HEK293 (cell line): ENCODE measurements at regions not wholly inside any gene's neighbourhood (a gene's known extent, or its start where the extent isn't known, plus 50 kb on each side); places are given as distances from the start of the nearest gene placed in this dataset.

Source experiments
- CTCF ChIA-PET: fragments of 350-600 bp; formaldehyde crosslinking; extraction: SDS; loops from one replicate; lab custom pipeline; 2021; ENCODE audit warnings: antibody characterized with exemption; lab: Yijun Ruan, JAX
- POLR2A ChIA-PET: fragments of 300-600 bp; formaldehyde crosslinking; extraction: SDS; loops from one replicate; lab custom pipeline; 2020; ENCODE audit warnings: antibody characterized with exemption, inconsistent platforms; lab: Yijun Ruan, JAX
- H3K27ac ChIP-seq: fragments of 200-500 bp; sonication (Bioruptor generic); 2 replicates; pipeline ENCODE4 v1.5.1; 2014; ENCODE audit warnings: low read depth, low read length, control low read depth, inconsistent platforms; ENCODE audit errors: extremely low read depth
- H3K36me3 ChIP-seq, 2 experiments: fragments of 200-500 bp in 1 of 2; sonication (Bioruptor generic) in 1 of 2; 1 replicate in 1 of 2; 2 replicates in 1 of 2; pipeline ENCODE4 v1.5.1; 2014 to 2017; ENCODE audit warnings: inconsistent platforms in 2 of 2, low read length in 2 of 2; ENCODE audit not compliant: control insufficient read depth in 2 of 2, insufficient read depth in 1 of 2
- H3K4me1 ChIP-seq: fragments of 200-500 bp; sonication (Bioruptor generic); 2 replicates; pipeline ENCODE4 v1.5.1; 2014; ENCODE audit warnings: mild to moderate bottlenecking, low read length, inconsistent platforms; ENCODE audit not compliant: control insufficient read depth, insufficient read depth
- H3K4me3 ChIP-seq: 2 replicates; pipeline ENCODE4 v1.5.1; 2011; ENCODE audit warnings: low read depth, mild to moderate bottlenecking, control low read depth, low read length, moderate library complexity
- H3K9me3 ChIP-seq: fragments of 200-500 bp; sonication (Bioruptor generic); 2 replicates; pipeline ENCODE4 v1.5.1; 2014; ENCODE audit warnings: low read depth, low read length, inconsistent platforms; ENCODE audit not compliant: control insufficient read depth, insufficient read depth
- CTCF ChIP-seq: fragments of 450-650 bp; formaldehyde crosslinking; IDR thresholded peaks from 2 replicates; pipeline ENCODE4 v1.5.1; 2016; ENCODE audit warnings: missing biosample characterization, missing genetic modification characterization
- GLIS1 ChIP-seq: fragments of 450-650 bp; formaldehyde crosslinking; IDR thresholded peaks from 2 replicates; pipeline ENCODE4 v1.5.1; 2016; ENCODE audit warnings: missing biosample characterization, missing genetic modification characterization
- SCRT1 ChIP-seq: fragments of 450-650 bp; formaldehyde crosslinking; IDR thresholded peaks from 2 replicates; pipeline ENCODE4 v1.5.1; 2016; ENCODE audit warnings: missing biosample characterization, missing genetic modification characterization, borderline replicate concordance
- SETDB1 ChIP-seq: IDR thresholded peaks from one replicate; pipeline ENCODE4 v1.6.1; 2017; ENCODE audit warnings: mild to moderate bottlenecking, low read length, moderate library complexity, mixed read lengths; ENCODE audit not compliant: insufficient read length
- ZBTB11 ChIP-seq: fragments of 450-650 bp; formaldehyde crosslinking; conservative IDR thresholded peaks from 2 replicates; pipeline ENCODE4 v1.5.1; 2016; ENCODE audit warnings: low read depth, missing biosample characterization, missing genetic modification characterization
- ZBTB48 ChIP-seq: fragments of 450-650 bp; formaldehyde crosslinking; IDR thresholded peaks from 2 replicates; pipeline ENCODE4 v1.5.1; 2016; ENCODE audit warnings: missing biosample characterization, missing genetic modification characterization
- ZNF555 ChIP-seq: fragments of 450-650 bp; formaldehyde crosslinking; conservative IDR thresholded peaks from 2 replicates; pipeline ENCODE4 v1.5.1; 2017; ENCODE audit warnings: missing biosample characterization, mild to moderate bottlenecking, missing genetic modification characterization, inconsistent platforms
- ZNF560 ChIP-seq: fragments of 450-650 bp; formaldehyde crosslinking; IDR thresholded peaks from 2 replicates; pipeline ENCODE4 v1.5.1; 2017; ENCODE audit warnings: missing biosample characterization, missing genetic modification characterization, borderline replicate concordance
- ZNF624 ChIP-seq: fragments of 450-650 bp; formaldehyde crosslinking; IDR thresholded peaks from 2 replicates; pipeline ENCODE4 v1.5.1; 2017; ENCODE audit warnings: missing biosample characterization, missing genetic modification characterization
- ZNF645 ChIP-seq: fragments of 450-650 bp; formaldehyde crosslinking; IDR thresholded peaks from 2 replicates; pipeline ENCODE4; 2016; ENCODE audit warnings: missing biosample characterization, missing genetic modification characterization
- ZNF76 ChIP-seq: fragments of 450-650 bp; formaldehyde crosslinking; IDR thresholded peaks from 2 replicates; pipeline ENCODE4; 2016; ENCODE audit warnings: low read depth, missing biosample characterization, missing genetic modification characterization, borderline replicate concordance
- ZNF768 ChIP-seq: fragments of 450-650 bp; formaldehyde crosslinking; IDR thresholded peaks from 2 replicates; pipeline ENCODE4 v1.5.1; 2018; ENCODE audit warnings: missing biosample characterization, mild to moderate bottlenecking, missing genetic modification characterization
- ZSCAN23 ChIP-seq: fragments of 450-650 bp; formaldehyde crosslinking; IDR thresholded peaks from 2 replicates; pipeline ENCODE4 v1.5.1; 2016; ENCODE audit warnings: missing biosample characterization, missing genetic modification characterization
- ZSCAN5A ChIP-seq: fragments of 450-650 bp; formaldehyde crosslinking; IDR thresholded peaks from 2 replicates; pipeline ENCODE4 v1.5.1; 2016; ENCODE audit warnings: missing biosample characterization, missing genetic modification characterization
- ZXDB ChIP-seq: fragments of 450-650 bp; formaldehyde crosslinking; IDR thresholded peaks from 2 replicates; pipeline ENCODE4 v1.5.1; 2016; ENCODE audit warnings: missing biosample characterization, missing genetic modification characterization
- TF ChIP-seq, protein P1 (sequence below): IDR thresholded peaks from 2 replicates; pipeline ENCODE4 v1.6.1; 2011; ENCODE audit warnings: mild to moderate bottlenecking, low read depth, low read length, borderline replicate concordance

DNA sequence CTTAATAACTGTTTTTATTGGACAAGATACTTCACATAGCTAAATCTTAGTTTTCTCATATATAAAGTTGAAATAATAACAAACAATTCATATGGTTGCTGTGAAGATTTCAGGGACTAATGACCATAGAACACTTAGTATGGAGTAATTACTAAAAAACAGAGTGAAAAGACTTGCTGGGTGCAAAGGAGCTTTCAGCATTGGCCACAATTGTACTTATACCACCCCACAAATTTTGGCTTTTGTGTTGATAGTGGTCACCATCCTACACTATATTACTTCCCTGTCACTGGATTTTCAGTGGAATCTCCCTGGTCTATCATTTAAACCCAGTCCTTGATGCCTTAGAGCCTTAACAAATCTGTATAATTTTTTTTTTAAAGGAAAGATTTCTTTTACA lies 398.6 kb upstream of the EPHA7 start:
- Histone ChIP-seq H3K4me1 (no peaks in the 10 kb centered on the region), H3K27ac (no peak overlapping the region), H3K4me3 (no peak overlapping the region), H3K36me3 (no peaks in the 10 kb centered on the region), H3K9me3 (no peaks in the 10 kb centered on the region)
- TF ChIP-seq SETDB1 (no peak), ZSCAN5A (no peak), ZBTB11 (tag by site-specific recombination) (no peak), ZNF645 (tag by site-specific recombination) (no peak), SCRT1 (tag by site-specific recombination) (no peak), ZNF768 (no peak), GLIS1 (tag by site-specific recombination) (no peak), ZSCAN23 (no peak), ZBTB48 (tag by site-specific recombination) (no peak), ZNF624 (no peak), ZXDB (tag by site-specific recombination) (no peak), ZNF76 (tag by site-specific recombination) (no peak), ZNF555 (no peak), ZNF560 (tag by site-specific recombination) (no peak), CTCF (tag by site-specific recombination) (no peak)
- TF ChIP-seq, protein P1, sequence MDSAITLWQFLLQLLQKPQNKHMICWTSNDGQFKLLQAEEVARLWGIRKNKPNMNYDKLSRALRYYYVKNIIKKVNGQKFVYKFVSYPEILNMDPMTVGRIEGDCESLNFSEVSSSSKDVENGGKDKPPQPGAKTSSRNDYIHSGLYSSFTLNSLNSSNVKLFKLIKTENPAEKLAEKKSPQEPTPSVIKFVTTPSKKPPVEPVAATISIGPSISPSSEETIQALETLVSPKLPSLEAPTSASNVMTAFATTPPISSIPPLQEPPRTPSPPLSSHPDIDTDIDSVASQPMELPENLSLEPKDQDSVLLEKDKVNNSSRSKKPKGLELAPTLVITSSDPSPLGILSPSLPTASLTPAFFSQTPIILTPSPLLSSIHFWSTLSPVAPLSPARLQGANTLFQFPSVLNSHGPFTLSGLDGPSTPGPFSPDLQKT = no peak
- POLR2A ChIA-PET = no interaction called here
- CTCF ChIA-PET = interaction anchor here (0.7 kb wide), 1 partner anchor 200 kb away, joined by 3 read pairs; no protein-coding TSS in a partner anchor
